ENCODE measurements at regions not wholly inside any gene's neighbourhood (a gene's known extent, or its start where the extent isn't known, plus 50 kb on each side); places are given as distances from the start of the nearest gene placed in this dataset.

- Histone ChIP-seq H3K27me3 (no peaks in the 10 kb centered on the region), H3K9me3 (no peaks in the 10 kb centered on the region), H3K4me1 (no peaks in the 10 kb centered on the region), H3K4me3 (no peak overlapping the region), H3K36me3 (no peaks in the 10 kb centered on the region), H3K27ac (no peak overlapping the region)
- DNase-seq (ENCODE audit: low spot score) = no peak
- TF ChIP-seq CTCF (IDR thresholded peaks at IDR 0.05) = no peak
These were observed 378.9 kb downstream of the SLITRK1 start for GRCh38 chr13:83503424-83503823.

DNA sequence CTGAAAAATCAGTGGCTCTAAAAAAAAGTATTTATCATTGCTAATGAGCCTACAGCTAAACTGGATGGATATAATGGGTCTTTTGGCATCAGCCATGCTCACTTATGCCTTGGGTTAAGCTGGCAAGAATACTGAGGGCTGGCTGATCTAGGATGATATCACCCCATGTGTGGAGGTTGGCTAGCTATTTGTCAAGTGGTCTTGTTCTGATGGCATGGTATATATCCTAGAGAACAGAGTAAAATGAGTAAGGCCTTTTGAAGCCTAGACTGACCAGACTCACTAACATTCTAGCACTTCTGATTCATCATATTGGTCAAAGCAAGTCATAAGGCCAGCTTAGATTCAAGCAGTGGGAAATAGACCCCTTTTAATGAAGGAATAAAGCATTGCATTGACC lies 383.0 kb downstream of the SLITRK1 start:
- H3K4me3 ChIP-seq = no peak overlapping the region
- TF ChIP-seq CTCF (IDR thresholded peaks at IDR 0.05) = no peak
- H3K4me1 ChIP-seq = no peaks in the 10 kb centered on the region
- H3K27ac ChIP-seq = no peak overlapping the region
- H3K36me3 ChIP-seq = no peaks in the 10 kb centered on the region
- H3K9me3 ChIP-seq = no peaks in the 10 kb centered on the region
- DNase-seq (ENCODE audit: low spot score) = no peak
- no peaks in the 10 kb centered on the region for H3K27me3 ChIP-seq

DNA sequence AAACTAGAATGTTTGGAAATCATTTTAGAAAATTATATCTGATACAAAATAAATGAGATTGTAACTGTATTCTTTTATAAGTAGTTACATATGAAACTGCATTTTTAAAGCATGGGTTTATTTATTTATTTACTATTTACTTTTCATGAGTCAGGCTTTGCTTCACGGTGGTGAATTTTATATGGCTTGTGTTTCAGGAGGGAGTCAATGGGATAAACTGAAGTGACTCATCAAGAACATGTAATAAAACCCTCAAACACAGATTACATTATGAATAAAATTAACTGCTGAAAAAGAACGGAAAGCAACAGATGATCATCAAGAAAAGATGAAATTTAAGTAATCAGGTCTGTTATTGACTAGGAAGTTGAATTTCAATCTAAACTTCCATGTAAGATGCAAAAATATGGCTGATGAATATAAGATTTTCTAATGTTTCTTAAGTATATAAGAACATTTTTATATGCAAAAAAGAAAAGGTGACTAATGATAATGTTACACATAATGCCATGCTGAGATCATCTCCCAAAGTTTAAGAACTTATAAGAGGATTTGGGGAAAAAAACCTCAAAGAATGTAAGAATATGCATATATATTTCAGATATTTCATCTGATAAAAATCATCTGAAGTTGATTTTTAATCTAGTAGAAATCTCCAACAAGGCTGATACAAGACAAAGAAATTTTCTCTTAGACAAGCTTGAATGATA lies 383.6 kb downstream of the SLITRK1 start:
- Histone ChIP-seq H3K9me3 (no peaks in the 10 kb centered on the region), H3K27me3 (no peaks in the 10 kb centered on the region), H3K27ac (no peak overlapping the region), H3K36me3 (no peaks in the 10 kb centered on the region), H3K4me1 (no peaks in the 10 kb centered on the region), H3K4me3 (no peak overlapping the region)
- DNase-seq (ENCODE audit: low spot score) = no peak
- no peak for TF ChIP-seq CTCF (IDR thresholded peaks at IDR 0.05)

- DNase-seq (ENCODE audit: low spot score) = no peak
- no peaks in the 10 kb centered on the region for H3K27me3 ChIP-seq
- no peak overlapping the region for H3K4me3 ChIP-seq
- no peaks in the 10 kb centered on the region for H3K4me1 ChIP-seq
- no peak for TF ChIP-seq CTCF (IDR thresholded peaks at IDR 0.05)
- no peaks in the 10 kb centered on the region for H3K36me3 ChIP-seq
- no peak overlapping the region for H3K27ac ChIP-seq
- no peaks in the 10 kb centered on the region for H3K9me3 ChIP-seq
These were observed 384.2 kb downstream of the SLITRK1 start for GRCh38 chr13:83498045-83498444.

- Histone ChIP-seq H3K4me3 (no peak overlapping the region), H3K27me3 (no peaks in the 10 kb centered on the region), H3K4me1 (no peaks in the 10 kb centered on the region), H3K36me3 (no peaks in the 10 kb centered on the region), H3K27ac (no peak overlapping the region), H3K9me3 (no peaks in the 10 kb centered on the region)
- no peak for DNase-seq (ENCODE audit: low spot score)
- TF ChIP-seq CTCF (IDR thresholded peaks at IDR 0.05) = no peak
These were observed 385.8 kb downstream of the SLITRK1 start for GRCh38 chr13:83496501-83496900.

GRCh38 chr13:83485101-83485500 lies 397.2 kb downstream of the SLITRK1 start:
- no peaks in the 10 kb centered on the region for H3K9me3 ChIP-seq
- H3K27ac ChIP-seq = no peak overlapping the region
- no peak for TF ChIP-seq CTCF (IDR thresholded peaks at IDR 0.05)
- no peaks in the 10 kb centered on the region for H3K27me3 ChIP-seq
- no peak for DNase-seq (ENCODE audit: low spot score)
- no peak overlapping the region for H3K4me3 ChIP-seq
- no peaks in the 10 kb centered on the region for H3K36me3 ChIP-seq
- no peaks in the 10 kb centered on the region for H3K4me1 ChIP-seq
